Fibroblast of mammary gland (primary cell): ENCODE measurements at regions not wholly inside any gene's neighbourhood (a gene's known extent, or its start where the extent isn't known, plus 50 kb on each side); places are given as distances from the start of the nearest gene placed in this dataset.

Source experiments
- DNase-seq: peaks from one replicate; pipeline ENCODE4 v3.0.0-alpha.2; 2010; ENCODE audit warnings: low read depth
- H3K4me3 ChIP-seq: 2 replicates; pipeline ENCODE4 v1.5.1; 2011; ENCODE audit warnings: low read depth, mild to moderate bottlenecking, low read length, moderate library complexity; ENCODE audit not compliant: control insufficient read depth
- TF ChIP-seq, protein P1 (sequence below): conservative IDR thresholded peaks from 2 replicates; pipeline ENCODE4 v1.5.1; 2011; ENCODE audit warnings: low read depth, low read length, inconsistent platforms; ENCODE audit not compliant: control insufficient read depth, insufficient read depth

DNA sequence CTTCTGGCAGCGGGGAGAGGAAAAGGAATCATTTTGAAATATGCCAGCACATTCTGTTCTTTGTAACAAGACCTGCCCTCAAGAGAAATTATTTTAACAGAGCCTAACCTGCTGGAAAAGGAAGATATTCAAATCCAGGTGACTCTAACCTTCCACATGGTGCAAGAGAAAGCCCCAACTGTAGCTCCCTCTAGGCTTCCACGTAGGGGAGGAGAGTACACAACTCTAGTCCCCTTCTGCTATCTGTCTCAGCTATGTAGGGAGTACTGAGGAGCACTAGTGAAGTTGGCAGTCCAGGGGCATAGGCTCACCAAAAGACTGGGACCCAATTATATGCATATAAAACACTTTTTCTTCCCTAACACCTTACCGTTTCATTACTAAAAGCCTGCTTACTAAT is 82.2 kb upstream of the SIX3 start:
- DNase-seq, result no peak
- TF ChIP-seq, protein P1, sequence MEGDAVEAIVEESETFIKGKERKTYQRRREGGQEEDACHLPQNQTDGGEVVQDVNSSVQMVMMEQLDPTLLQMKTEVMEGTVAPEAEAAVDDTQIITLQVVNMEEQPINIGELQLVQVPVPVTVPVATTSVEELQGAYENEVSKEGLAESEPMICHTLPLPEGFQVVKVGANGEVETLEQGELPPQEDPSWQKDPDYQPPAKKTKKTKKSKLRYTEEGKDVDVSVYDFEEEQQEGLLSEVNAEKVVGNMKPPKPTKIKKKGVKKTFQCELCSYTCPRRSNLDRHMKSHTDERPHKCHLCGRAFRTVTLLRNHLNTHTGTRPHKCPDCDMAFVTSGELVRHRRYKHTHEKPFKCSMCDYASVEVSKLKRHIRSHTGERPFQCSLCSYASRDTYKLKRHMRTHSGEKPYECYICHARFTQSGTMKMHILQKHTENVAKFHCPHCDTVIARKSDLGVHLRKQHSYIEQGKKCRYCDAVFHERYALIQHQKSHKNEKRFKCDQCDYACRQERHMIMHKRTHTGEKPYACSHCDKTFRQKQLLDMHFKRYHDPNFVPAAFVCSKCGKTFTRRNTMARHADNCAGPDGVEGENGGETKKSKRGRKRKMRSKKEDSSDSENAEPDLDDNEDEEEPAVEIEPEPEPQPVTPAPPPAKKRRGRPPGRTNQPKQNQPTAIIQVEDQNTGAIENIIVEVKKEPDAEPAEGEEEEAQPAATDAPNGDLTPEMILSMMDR, result no peak
- H3K4me3 ChIP-seq, result no peak overlapping the region

DNA sequence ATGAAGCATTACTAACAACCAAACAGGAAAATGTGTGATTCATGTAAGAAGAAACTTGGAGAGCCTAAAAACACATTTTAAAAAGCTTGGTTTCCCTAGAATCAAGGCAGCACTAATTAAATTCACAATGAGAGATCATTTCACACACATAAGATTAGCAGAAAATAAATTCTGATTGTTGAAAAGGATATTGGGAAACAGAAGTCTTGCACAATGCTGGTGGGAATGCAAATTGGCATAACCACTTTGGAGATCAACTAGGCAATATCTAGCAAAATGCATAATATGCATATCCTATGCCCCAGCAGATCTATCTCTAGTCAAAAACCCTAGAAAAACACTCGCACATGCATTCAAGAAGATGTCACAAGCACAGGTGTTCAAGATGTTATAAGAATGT is 75.3 kb upstream of the SIX3 start:
- no peak for DNase-seq
- TF ChIP-seq, protein P1, result no peak
- no peak overlapping the region for H3K4me3 ChIP-seq

DNA sequence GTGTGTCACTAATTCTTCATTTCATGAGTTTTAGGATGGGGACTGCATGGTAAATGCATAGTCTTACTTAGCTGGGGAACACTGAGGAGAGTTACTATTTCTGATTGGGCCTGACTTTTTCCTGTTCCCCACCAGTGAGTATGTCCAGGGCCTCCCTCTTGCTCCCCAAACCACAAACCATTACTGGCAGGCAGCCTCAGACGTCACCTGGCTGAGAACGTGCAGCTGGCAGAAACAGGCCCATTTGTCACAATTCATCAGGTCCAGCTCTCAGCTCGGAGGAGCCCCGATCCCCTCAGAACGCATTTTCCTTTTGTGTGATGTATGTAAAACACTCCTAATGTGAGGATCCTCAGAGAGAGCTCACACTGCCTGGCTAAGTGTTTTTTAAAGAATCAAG is 71.7 kb upstream of the SIX3 start:
- H3K4me3 ChIP-seq, result no peak overlapping the region
- TF ChIP-seq, protein P1, result no peak
- DNase-seq, result no peak

DNA sequence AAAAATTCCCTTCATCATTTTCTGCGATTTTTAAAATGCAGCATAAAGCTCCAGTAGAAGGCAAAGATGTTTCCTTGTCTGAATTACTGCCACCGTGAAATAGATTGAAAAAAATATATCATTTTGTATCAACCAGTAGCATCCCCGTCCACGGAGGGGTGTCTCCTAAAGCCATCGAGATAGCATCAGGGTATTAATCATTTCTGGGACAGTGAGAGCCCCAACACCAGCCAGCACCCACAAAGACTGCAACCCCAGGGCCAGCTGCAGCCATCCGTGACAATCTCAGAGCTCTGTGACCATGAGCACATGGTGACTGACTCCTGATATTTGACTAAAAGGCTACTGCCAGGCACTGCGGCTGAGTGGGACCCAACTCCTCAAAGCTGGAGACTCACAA is 64.1 kb upstream of the SIX3 start:
- no peak for DNase-seq
- no peak overlapping the region for H3K4me3 ChIP-seq
- TF ChIP-seq, protein P1, result no peak

GRCh38 chr2:44879269-44880124 is 62.0 kb upstream of the SIX3 start:
- DNase-seq, result no peak
- H3K4me3 ChIP-seq, result no peak overlapping the region
- TF ChIP-seq, protein P1, result no peak

DNA sequence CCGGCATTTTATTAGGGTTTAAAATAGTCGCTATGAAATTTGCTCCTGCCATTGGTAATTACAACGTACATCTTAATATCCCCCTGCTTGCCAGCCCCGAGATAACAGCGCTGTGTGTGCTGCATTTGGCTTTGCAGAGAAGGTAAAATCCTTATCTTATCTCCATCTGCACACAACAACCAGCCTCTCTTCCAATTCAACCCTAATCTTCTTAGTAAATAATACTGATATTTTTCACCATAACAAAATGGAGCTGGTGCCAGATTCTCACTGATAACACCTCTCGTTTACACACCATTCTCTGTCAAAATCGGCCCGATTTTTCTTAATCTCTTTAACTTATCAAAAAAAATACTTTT is 61.4 kb upstream of the SIX3 start:
- TF ChIP-seq, protein P1, result no peak
- no peak overlapping the region for H3K4me3 ChIP-seq
- no peak for DNase-seq
